ENCODE measurements at regions not wholly inside any gene's neighbourhood (a gene's known extent, or its start where the extent isn't known, plus 50 kb on each side); places are given as distances from the start of the nearest gene placed in this dataset.

GRCh38 chrX:40485102-40485826, 95.5 kb upstream of the ATP6AP2 start:
- DNase-seq (ENCODE audit: low spot score) = no peak

DNA sequence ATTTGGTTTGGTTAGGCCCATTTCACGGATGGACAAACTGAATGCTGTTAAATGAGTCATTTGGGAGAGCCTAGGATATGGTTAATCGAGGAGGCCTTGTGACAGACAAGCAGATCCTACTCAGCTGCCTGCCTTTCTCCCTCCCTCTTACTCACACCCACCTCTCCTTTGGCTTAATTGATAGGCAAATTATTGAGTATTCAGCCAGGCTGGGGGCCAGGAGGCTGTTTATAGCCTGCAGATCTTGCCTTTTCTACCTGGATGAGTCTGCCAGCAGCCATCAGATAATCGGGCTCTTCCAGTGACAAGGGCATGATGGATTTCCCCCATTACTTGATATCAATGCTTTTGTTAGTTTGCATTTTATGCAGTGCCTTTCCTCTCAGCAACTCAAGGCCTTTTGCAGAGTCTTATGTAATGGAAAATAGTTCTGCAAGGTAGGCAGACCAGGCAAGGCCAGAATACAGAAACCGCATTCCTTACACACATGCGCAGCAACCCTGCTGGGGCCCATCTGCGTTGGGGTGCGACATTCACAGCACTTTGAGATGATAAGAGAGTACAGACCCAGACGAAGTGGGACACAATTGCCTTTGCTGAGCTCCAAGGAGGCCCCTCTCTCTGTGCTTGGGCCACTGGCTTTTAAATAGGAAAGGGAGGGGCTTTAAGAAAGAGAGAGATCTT, 96.2 kb upstream of the ATP6AP2 start:
- no peak for DNase-seq (ENCODE audit: low spot score)

DNA sequence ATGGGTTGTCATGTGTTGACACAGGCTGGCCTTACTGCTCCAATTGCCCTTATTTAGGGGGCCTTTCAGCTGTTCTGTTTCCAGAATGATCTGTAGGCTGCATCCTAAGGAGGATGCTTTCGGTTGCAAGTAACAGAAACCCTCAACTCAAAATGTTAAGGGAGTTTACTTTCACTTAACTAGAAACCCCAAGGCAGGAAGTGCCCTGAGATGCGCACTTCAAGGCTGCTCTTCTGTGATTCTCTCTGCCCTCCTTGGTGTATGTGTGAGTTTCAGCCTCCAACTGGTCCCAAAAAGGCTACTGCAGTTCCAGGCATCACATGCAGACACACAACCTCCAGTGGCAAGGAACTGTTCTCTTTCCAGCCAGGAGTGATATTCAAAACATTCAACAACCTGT, 97.3 kb upstream of the ATP6AP2 start:
- no peak for DNase-seq (ENCODE audit: low spot score)

GRCh38 chrX:40479777-40480318, 100.9 kb upstream of the ATP6AP2 start:
- DNase-seq (ENCODE audit: low spot score) = peak; percentile 19

DNA sequence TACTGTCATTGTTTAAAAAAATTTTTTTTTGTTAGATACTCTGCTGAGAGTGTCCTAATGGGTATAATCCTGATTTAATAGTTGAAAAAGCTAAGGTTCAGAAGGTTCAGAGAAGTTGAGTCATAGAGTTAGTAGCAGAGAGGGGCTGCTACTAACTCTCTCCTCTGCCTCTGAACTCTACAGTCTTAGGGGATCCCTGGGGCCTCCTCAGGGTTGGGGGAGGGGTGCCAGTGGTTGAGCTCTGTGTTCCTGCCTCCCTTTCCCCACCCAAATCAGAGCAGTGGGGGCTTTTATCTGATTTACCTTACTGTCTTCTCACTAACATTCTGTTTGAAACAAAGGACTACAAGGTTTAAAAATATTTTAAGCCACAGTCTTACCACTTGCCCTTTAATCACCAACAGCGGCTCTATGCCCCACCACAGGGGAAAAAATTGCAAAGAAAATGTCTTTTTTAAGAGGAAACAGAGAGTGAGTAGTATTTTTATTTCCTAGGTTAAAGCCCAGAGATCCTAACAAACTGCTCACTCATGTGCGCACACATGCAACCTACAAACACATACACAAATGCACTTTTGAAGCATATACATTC, 102.2 kb upstream of the ATP6AP2 start:
- DNase-seq (ENCODE audit: low spot score) = no peak

DNA sequence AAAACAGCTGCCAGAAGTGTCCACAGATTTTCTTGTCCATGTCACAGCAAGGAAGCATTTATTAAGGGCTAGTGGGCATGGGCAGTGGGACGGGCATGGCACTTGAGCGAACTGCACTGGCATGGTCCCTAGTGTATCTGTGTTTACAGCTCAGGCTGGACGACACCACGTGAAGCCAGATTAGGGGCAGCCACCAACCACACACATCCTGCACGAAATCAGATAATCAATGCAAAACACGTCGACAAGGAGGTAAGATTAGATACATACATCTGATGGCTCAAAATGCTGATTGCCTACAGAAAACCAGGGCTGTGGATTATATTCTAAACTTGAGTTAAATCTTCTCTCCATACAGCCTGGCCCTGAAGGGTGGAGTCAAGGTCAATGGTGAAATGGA, 103.8 kb upstream of the ATP6AP2 start:
- no peak for DNase-seq (ENCODE audit: low spot score)

DNA sequence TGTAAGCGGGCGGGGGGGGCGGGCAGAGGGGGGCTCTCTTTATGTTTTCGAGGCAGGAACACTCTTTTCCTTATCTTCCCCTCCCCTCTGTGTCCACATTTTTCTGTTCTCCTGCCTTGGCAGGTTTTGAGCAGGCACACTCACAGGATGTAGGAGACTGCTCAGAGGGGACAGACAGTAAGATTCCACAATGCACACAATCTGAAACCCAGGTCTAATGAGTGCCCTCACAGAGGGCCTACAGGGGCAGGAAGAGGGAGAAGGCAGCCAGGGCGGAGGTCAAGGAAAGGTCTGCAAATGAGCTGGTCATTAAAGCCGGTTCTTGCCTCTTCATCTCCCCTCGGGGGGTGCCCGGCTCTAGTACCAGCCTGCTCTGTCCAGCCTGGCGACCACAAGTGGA, 106.1 kb upstream of the ATP6AP2 start:
- DNase-seq (ENCODE audit: low spot score) = no peak

GRCh38 chrX:40474205-40474626, 106.6 kb upstream of the ATP6AP2 start:
- DNase-seq (ENCODE audit: low spot score) = no peak

GRCh38 chrX:40473460-40474204, 107.1 kb upstream of the ATP6AP2 start:
- no peak for DNase-seq (ENCODE audit: low spot score)

DNA sequence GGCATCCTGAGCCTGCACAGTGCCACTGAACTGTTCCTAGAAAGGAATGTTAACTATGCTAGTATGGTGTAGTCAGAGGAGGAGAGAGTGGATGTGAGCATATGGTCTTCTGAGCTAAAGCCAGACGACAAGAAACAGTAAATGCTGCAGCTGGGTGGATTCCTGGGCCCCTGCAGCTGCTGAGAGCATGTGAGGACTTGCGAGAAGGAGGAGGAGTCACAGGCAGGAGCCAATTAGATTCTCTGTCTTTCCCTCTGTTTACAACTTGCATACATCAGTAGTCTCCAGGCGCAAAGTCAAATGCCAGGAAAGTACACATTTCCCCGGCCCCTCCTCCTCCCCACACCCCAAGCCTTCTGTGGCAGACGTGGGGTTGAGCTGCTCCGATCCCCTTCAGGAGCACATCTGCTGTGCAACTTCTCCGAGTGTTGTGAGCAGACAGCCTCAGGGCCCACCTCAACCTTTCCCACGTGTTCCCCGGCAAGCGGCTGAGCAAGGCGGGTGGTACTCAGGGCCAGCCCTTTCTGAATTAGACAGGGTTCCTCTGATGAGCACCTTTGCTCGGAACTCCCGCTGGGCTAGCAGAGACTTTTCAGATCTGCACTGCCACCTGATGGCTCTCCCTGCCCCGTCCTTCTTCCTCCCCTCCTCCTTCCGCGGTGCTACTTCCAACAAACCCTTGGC, 108.7 kb upstream of the ATP6AP2 start:
- DNase-seq (ENCODE audit: low spot score) = no peak

- no peak for DNase-seq (ENCODE audit: low spot score)
Measured at GRCh38 chrX:40470830-40471429, 109.8 kb upstream of the ATP6AP2 start.

DNA sequence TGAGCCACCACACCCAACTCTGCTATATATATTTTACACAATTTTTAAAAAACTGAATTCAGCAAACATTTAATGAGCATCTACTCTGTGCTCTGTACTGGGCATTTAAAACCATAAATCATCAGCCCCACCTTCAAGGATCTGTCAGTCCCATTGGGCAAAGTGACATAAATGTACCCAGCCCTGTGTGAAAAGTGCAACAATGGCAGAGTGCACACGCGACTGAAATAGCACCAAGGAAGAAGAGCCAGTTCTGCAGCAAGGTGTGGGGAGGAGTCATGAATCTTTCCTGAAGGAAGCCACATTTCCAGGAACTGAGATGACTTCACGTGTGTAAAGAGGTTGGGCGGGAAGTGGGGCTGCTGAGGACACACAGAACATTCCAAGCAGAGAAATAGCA, 111.5 kb upstream of the ATP6AP2 start:
- DNase-seq (ENCODE audit: low spot score) = no peak

- DNase-seq (ENCODE audit: low spot score) = peak; percentile 77
Measured at GRCh38 chrX:40468033-40468846, 112.5 kb upstream of the ATP6AP2 start.

- DNase-seq (ENCODE audit: low spot score) = no peak
Measured at GRCh38 chrX:40467454-40467853, 113.3 kb upstream of the ATP6AP2 start.

- no peak for DNase-seq (ENCODE audit: low spot score)
Measured at GRCh38 chrX:40465735-40466551, 114.8 kb upstream of the ATP6AP2 start.

DNA sequence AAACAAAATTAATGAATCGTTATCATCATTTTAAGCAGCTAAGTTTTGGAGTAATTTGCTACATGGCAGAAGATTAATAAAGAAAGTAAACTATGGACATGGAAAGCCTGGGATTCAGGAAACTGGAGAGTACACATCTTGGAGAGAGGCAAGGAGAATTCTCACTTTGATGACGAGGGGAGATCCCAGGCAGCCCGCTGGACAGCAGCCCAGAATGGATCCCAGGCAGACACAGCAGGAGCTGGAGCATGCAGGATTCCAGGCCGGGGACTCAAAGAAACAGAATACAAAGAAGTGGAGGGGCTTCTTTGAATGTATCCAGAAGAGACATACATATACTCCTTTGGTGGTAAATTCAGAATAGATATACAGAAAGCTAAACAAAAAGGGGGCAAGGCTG, 118.0 kb upstream of the ATP6AP2 start:
- DNase-seq (ENCODE audit: low spot score) = no peak

GRCh38 chrX:40460926-40461325, 119.8 kb upstream of the ATP6AP2 start:
- no peak for DNase-seq (ENCODE audit: low spot score)

GRCh38 chrX:40459571-40460158, 121.1 kb upstream of the ATP6AP2 start:
- peak; percentile 67 for DNase-seq (ENCODE audit: low spot score)

DNA sequence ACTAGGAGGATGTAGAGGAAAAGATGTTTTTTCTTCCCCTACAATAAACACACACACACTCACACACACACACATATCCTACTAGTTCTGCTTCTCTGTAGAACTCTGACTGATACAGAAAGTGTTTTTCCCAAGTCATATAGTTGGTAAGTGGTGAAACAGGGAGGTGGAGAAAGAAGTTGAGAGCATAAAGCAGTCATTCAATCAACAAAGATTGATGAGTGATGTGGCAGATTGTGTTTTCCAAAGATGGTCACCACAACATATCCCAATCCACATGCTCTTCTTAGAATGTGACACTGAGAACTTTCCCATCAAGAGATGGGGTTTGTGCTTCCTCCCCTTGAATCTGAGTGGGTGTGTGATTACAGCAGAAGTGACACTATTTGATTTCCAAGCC, 123.4 kb upstream of the ATP6AP2 start:
- DNase-seq (ENCODE audit: low spot score) = no peak
